ENCODE measurements at regions not wholly inside any gene's neighbourhood (a gene's known extent, or its start where the extent isn't known, plus 50 kb on each side); places are given as distances from the start of the nearest gene placed in this dataset.

DNA sequence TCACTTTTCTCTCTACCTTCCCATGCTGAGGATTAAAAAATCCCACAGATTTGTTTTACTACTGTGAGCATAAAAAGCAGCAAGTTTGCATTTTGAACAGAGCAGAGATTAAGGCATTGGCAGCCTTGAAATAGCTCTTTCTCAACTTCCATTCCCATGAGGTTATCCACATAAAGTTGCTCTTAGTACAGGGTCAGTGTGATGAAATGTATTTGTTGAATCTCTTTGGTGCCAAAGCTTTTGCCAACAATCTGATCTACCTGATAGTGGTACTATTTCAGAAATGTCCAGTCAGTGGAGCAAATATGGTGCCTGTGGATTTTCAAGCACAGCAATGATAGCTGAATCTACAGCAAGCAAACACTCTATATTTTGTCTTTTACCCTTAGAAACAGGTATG, 254.8 kb downstream of the INHBA start:
- Histone ChIP-seq H3K27me3 (ENCODE audit: insufficient read depth, low read depth, low read length) (no peaks in the 10 kb centered on the region), H3K36me3 (ENCODE audit: insufficient read depth, low read length) (no peaks in the 10 kb centered on the region), H2AFZ (ENCODE audit: low read depth, low read length) (no peak overlapping the region), H3K79me2 (replicated peaks; ENCODE audit: insufficient read depth, low read length) (no peaks in the 10 kb centered on the region), H3K4me2 (ENCODE audit: low read length) (no peak overlapping the region), H3K9me3 (ENCODE audit: low read length) (no peaks in the 10 kb centered on the region), H3K9ac (ENCODE audit: low read length) (no peak overlapping the region), H3K27ac (ENCODE audit: low read length) (no peak overlapping the region), H3K4me3 (ENCODE audit: low read length) (no peak overlapping the region), H3F3A (ENCODE audit: insufficient read depth, low read length, poor library complexity, severe bottlenecking) (no peaks in the 10 kb centered on the region), H4K20me1 (ENCODE audit: insufficient read depth) (no peaks in the 10 kb centered on the region), H3K9me2 (ENCODE audit: insufficient read depth, low read length) (no peaks in the 10 kb centered on the region)
- TF ChIP-seq TAF1 (IDR thresholded peaks at IDR 0.05; ENCODE audit: low read depth) (no peak), EZH2 (IDR thresholded peaks at IDR 0.05; ENCODE audit: borderline replicate concordance, insufficient read depth, low read length, poor library complexity, severe bottlenecking) (no peak), SMC3 (conservative IDR thresholded peaks at IDR 0.05; ENCODE audit: poor library complexity) (no peak), CTCF (IDR thresholded peaks at IDR 0.05; ENCODE audit: poor library complexity, severe bottlenecking) (no peak), REST (IDR thresholded peaks at IDR 0.05; ENCODE audit: borderline replicate concordance) (no peak), RAD21 (conservative IDR thresholded peaks at IDR 0.05) (no peak), POLR2AphosphoS5 (IDR thresholded peaks at IDR 0.05) (no peak), MXI1 (conservative IDR thresholded peaks at IDR 0.05; ENCODE audit: poor library complexity, severe bottlenecking) (no peak)

DNA sequence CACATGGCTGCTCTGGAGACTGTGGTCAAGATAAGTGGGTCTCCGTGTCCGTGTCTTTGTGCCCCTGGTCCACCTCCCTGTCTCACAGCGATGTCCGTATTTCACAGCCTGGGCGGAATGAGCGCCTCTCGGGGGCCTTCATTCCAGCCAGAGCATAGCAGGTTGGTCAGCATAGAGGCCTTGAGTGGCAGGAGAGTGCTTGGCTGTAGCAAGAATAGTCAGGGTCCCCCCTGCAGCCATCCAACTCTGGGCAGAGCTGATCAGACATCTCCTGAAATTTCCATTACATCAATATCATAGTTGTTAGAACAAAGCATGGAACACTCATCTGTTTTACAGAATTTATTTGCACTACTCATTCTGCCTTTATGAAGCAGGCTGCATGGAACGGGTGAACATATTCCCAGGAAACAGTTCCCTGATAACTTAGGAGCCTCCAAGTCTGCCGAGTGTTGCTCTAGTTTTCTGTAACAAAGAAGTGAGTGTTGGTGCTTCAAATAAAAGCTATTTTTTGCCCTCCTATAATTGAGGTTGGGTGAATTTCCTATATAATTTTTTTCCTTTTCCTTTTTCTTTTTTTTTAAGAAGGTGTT, 255.3 kb downstream of the INHBA start:
- Histone ChIP-seq H4K20me1 (ENCODE audit: insufficient read depth) (no peaks in the 10 kb centered on the region), H3K4me2 (ENCODE audit: low read length) (no peak overlapping the region), H3K36me3 (ENCODE audit: insufficient read depth, low read length) (no peaks in the 10 kb centered on the region), H3F3A (ENCODE audit: insufficient read depth, low read length, poor library complexity, severe bottlenecking) (no peaks in the 10 kb centered on the region), H3K4me3 (ENCODE audit: low read length) (no peak overlapping the region), H3K9me2 (ENCODE audit: insufficient read depth, low read length) (no peaks in the 10 kb centered on the region), H3K27me3 (ENCODE audit: insufficient read depth, low read depth, low read length) (no peaks in the 10 kb centered on the region), H3K27ac (ENCODE audit: low read length) (no peak overlapping the region), H2AFZ (ENCODE audit: low read depth, low read length) (no peak overlapping the region), H3K9me3 (ENCODE audit: low read length) (no peaks in the 10 kb centered on the region), H3K79me2 (replicated peaks; ENCODE audit: insufficient read depth, low read length) (no peaks in the 10 kb centered on the region), H3K9ac (ENCODE audit: low read length) (no peak overlapping the region)
- TF ChIP-seq EZH2 (IDR thresholded peaks at IDR 0.05; ENCODE audit: borderline replicate concordance, insufficient read depth, low read length, poor library complexity, severe bottlenecking) = no peak
- TF ChIP-seq EP300 (conservative IDR thresholded peaks at IDR 0.05; ENCODE audit: poor library complexity, severe bottlenecking) = no peak
- TF ChIP-seq SMC3 (conservative IDR thresholded peaks at IDR 0.05; ENCODE audit: poor library complexity) = no peak
- TF ChIP-seq REST (IDR thresholded peaks at IDR 0.05; ENCODE audit: borderline replicate concordance) = no peak
- no peak for TF ChIP-seq MXI1 (conservative IDR thresholded peaks at IDR 0.05; ENCODE audit: poor library complexity, severe bottlenecking)
- no peak for TF ChIP-seq RAD21 (conservative IDR thresholded peaks at IDR 0.05)
- TF ChIP-seq CTCF (IDR thresholded peaks at IDR 0.05; ENCODE audit: poor library complexity, severe bottlenecking) = no peak
- TF ChIP-seq TAF1 (IDR thresholded peaks at IDR 0.05; ENCODE audit: low read depth) = no peak
- no peak for TF ChIP-seq POLR2AphosphoS5 (IDR thresholded peaks at IDR 0.05)

Data from neural cell (in vitro differentiated cells).